ENCODE measurements at regions not wholly inside any gene's neighbourhood (a gene's known extent, or its start where the extent isn't known, plus 50 kb on each side); places are given as distances from the start of the nearest gene placed in this dataset.

GRCh38 chr18:28714498-28714897 is 537.6 kb upstream of the CDH2 start:
- DNase-seq (ENCODE audit: low read depth in 3 of 3, low spot score in 2 of 3): no peak

GRCh38 chr18:28712796-28713425 is 536.0 kb upstream of the CDH2 start:
- no peak for DNase-seq (ENCODE audit: low read depth in 3 of 3, low spot score in 2 of 3)

- no peak for DNase-seq (ENCODE audit: low read depth in 3 of 3, low spot score in 2 of 3)
Measured at GRCh38 chr18:28712172-28712571, 535.2 kb upstream of the CDH2 start.

GRCh38 chr18:28711096-28711495 is 534.2 kb upstream of the CDH2 start:
- DNase-seq (ENCODE audit: low read depth in 3 of 3, low spot score in 2 of 3): no peak

- no peak for DNase-seq (ENCODE audit: low read depth in 3 of 3, low spot score in 2 of 3)
Measured at GRCh38 chr18:28707006-28707405, 530.1 kb upstream of the CDH2 start.

- no peak for DNase-seq (ENCODE audit: low read depth in 3 of 3, low spot score in 2 of 3)
Measured at GRCh38 chr18:28706397-28706796, 529.5 kb upstream of the CDH2 start.

- DNase-seq (ENCODE audit: low read depth in 3 of 3, low spot score in 2 of 3): no peak
Measured at GRCh38 chr18:28705482-28705881, 528.6 kb upstream of the CDH2 start.

- no peak for DNase-seq (ENCODE audit: low read depth in 3 of 3, low spot score in 2 of 3)
Measured at GRCh38 chr18:28692337-28692736, 515.4 kb upstream of the CDH2 start.

GRCh38 chr18:28691496-28691840 is 514.5 kb upstream of the CDH2 start:
- no peak for DNase-seq (ENCODE audit: low read depth in 3 of 3, low spot score in 2 of 3)

GRCh38 chr18:28690836-28691495 is 514.0 kb upstream of the CDH2 start:
- DNase-seq (ENCODE audit: low read depth in 3 of 3, low spot score in 2 of 3): no peak

- no peak for DNase-seq (ENCODE audit: low read depth in 3 of 3, low spot score in 2 of 3)
Measured at GRCh38 chr18:28690100-28690499, 513.2 kb upstream of the CDH2 start.

GRCh38 chr18:28689588-28689987 is 512.7 kb upstream of the CDH2 start:
- DNase-seq (ENCODE audit: low read depth in 3 of 3, low spot score in 2 of 3): no peak

- DNase-seq (ENCODE audit: low read depth in 3 of 3, low spot score in 2 of 3): no peak
Measured at GRCh38 chr18:28684746-28685355, 507.9 kb upstream of the CDH2 start.

- DNase-seq (ENCODE audit: low read depth in 3 of 3, low spot score in 2 of 3): no peak
Measured at GRCh38 chr18:28682912-28683311, 506.0 kb upstream of the CDH2 start.

- DNase-seq (ENCODE audit: low read depth in 3 of 3, low spot score in 2 of 3): no peak
Measured at GRCh38 chr18:28669165-28669564, 492.2 kb upstream of the CDH2 start.

- DNase-seq (ENCODE audit: low read depth in 3 of 3, low spot score in 2 of 3): no peak
Measured at GRCh38 chr18:28666216-28666615, 489.3 kb upstream of the CDH2 start.

GRCh38 chr18:28657961-28658360 is 481.0 kb upstream of the CDH2 start:
- DNase-seq (ENCODE audit: low read depth in 3 of 3, low spot score in 2 of 3): no peak

GRCh38 chr18:28652654-28653053 is 475.7 kb upstream of the CDH2 start:
- DNase-seq (ENCODE audit: low read depth in 3 of 3, low spot score in 2 of 3): no peak

GRCh38 chr18:28651298-28651697 is 474.4 kb upstream of the CDH2 start:
- DNase-seq (ENCODE audit: low read depth in 3 of 3, low spot score in 2 of 3): no peak

GRCh38 chr18:28650860-28651259 is 473.9 kb upstream of the CDH2 start:
- DNase-seq (ENCODE audit: low read depth in 3 of 3, low spot score in 2 of 3): no peak

GRCh38 chr18:28647961-28648360 is 471.0 kb upstream of the CDH2 start:
- DNase-seq (ENCODE audit: low read depth in 3 of 3, low spot score in 2 of 3): no peak

- DNase-seq (ENCODE audit: low read depth in 3 of 3, low spot score in 2 of 3): no peak
Measured at GRCh38 chr18:28637897-28638296, 461.0 kb upstream of the CDH2 start.
